Prostate gland (tissue), 2 donors: ENCODE measurements at regions not wholly inside any gene's neighbourhood (a gene's known extent, or its start where the extent isn't known, plus 50 kb on each side); places are given as distances from the start of the nearest gene placed in this dataset.

Experiments used
- DNase-seq: peaks from one replicate; pipeline ENCODE4 v3.0.0-alpha.2; 2019; ENCODE audit warnings: low spot score
- H3K27ac ChIP-seq, 2 donors: fragments of 200-600 bp; sonication (generic); 2 replicates each; pipeline ENCODE4 v1.5.1; 2017 to 2019
- H3K27me3 ChIP-seq: fragments of 200-600 bp; sonication (generic); replicated peaks from 2 replicates; pipeline ENCODE4 v1.5.1; 2019; ENCODE audit not compliant: insufficient read depth
- H3K36me3 ChIP-seq, 2 donors: fragments of 200-600 bp; sonication (generic); 1 replicate in 1 of 2; 2 replicates in 1 of 2; pipeline versions ENCODE4 v1.5.1 to v1.8.1; 2017 to 2019
- H3K4me1 ChIP-seq: fragments of 200-600 bp; sonication (generic); replicated peaks from 2 replicates; pipeline ENCODE4 v1.5.1; 2019
- H3K4me3 ChIP-seq, 2 donors: fragments of 200-600 bp; sonication (generic); 2 replicates each; pipeline ENCODE4 v1.5.1; 2017 to 2019
- H3K9me3 ChIP-seq: fragments of 200-600 bp; sonication (generic); 2 replicates; pipeline ENCODE4 v1.5.1; 2017
- CTCF ChIP-seq, 4 experiments: fragments of 200-600 bp in 2 of 4; fragments of 450-650 bp in 2 of 4; sonication (generic) in 2 of 4; IDR thresholded peaks; 1 replicate in 3 of 4; 2 replicates in 1 of 4; pipeline ENCODE4 v1.5.1; 2016 to 2019; ENCODE audit warnings: antibody characterized with exemption in 4 of 4, mild to moderate bottlenecking in 2 of 4, moderate library complexity in 2 of 4
- POLR2A ChIP-seq: fragments of 450-650 bp; IDR thresholded peaks from one replicate; pipeline ENCODE4 v1.6.1; 2016; ENCODE audit warnings: antibody characterized with exemption, mild to moderate bottlenecking
- POLR2AphosphoS5 ChIP-seq: sonication (generic); formaldehyde crosslinking; IDR thresholded peaks from one replicate; pipeline ENCODE4 v1.6.1; 2017; ENCODE audit warnings: antibody characterized with exemption
- WGBS: methylation state at CpG from one replicate; pipeline ENCODE4 v1.1.5; 2018; 5-methylcytosine and 5-hydroxymethylcytosine counted together
- intact Hi-C: fragments of 100-400 bp; cut with DNase I; formaldehyde crosslinking; loops from one replicate; pipeline ENCODE4 v1.14.2; 2022

GRCh38 chr4:133484287-133484686 lies 335.2 kb downstream of the PCDH10 start:
- Histone ChIP-seq H3K4me3 (no peak overlapping the region), H3K27ac (no peak overlapping the region), H3K27me3 (no peaks in the 10 kb centered on the region), H3K36me3 (no peaks in the 10 kb centered on the region), H3K9me3 (no peaks in the 10 kb centered on the region), H3K4me1 (no peaks in the 10 kb centered on the region)
- TF ChIP-seq CTCF (IDR thresholded peaks at IDR 0.05) (no peak), POLR2AphosphoS5 (no peak), POLR2A (no peak)
- WGBS: 8% methylated on average over 2 of the region's 2 CpGs
- no peak for DNase-seq
- intact Hi-C loops: loop anchor here (10.0 kb wide), 1 partner anchor 339 kb away; the partner anchor contains the start of gene PCDH10

DNA sequence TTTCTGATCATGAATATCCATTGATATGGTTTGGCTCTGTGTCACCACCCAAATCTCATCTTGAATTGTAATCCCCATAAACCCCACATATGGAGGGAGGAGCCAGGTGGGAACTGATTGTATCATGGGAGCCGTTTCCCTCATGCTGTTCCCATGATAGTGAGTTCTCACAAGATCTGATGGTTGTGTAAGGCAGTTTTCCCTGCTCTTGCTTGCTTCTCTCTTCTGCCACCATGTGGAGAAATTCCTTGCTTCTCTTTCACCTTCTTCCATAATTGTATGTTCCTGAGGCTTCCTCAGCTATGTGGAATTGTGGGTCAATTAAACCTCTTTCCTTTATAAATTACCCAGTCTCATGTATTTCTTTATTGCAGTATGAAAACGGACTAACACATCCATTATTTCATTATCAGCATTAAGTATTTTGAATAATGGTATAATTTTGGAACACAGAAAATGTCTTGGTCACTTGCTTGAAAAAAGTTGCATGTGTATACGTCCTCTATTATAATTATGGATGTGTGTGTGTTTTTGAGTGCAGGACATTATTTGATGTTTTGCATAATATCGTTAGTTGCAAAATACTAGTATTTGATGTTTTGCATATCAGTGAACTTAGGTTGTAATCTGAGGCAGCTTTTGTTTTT lies 334.6 kb downstream of the PCDH10 start:
- no peak overlapping the region for H3K27ac ChIP-seq
- no peaks in the 10 kb centered on the region for H3K4me1 ChIP-seq
- no peaks in the 10 kb centered on the region for H3K27me3 ChIP-seq
- no peaks in the 10 kb centered on the region for H3K9me3 ChIP-seq
- DNase-seq: no peak
- H3K4me3 ChIP-seq: no peak overlapping the region
- no peaks in the 10 kb centered on the region for H3K36me3 ChIP-seq
- intact Hi-C loops: loop anchor here (10.0 kb wide), 1 partner anchor 339 kb away; the partner anchor contains the start of gene PCDH10
- 64% methylated on average over 4 of the region's 4 CpGs for WGBS
- TF ChIP-seq POLR2A (no peak), POLR2AphosphoS5 (no peak), CTCF (IDR thresholded peaks at IDR 0.05) (no peak)

DNA sequence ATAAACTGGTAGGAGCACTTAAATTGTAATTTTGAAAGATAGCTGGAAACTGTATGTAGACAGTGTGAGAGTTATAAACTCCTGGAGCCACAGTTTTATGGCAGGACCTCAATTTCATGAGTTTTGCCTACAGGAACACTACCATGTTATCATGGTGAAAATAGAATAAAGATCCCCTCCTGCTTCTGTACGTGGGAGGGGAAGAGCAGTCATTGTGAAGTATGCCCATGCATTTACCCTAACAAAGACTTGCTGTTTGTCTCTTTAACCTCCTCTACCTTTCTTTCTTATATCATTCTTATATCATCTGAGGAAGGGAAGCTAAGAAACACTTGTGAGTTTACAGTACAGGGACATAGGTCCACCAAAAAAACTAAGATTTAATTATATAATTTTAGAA lies 327.0 kb downstream of the PCDH10 start:
- intact Hi-C loops: no loop called here
- TF ChIP-seq POLR2AphosphoS5 (no peak), CTCF (IDR thresholded peaks at IDR 0.05) (no peak), POLR2A (no peak)
- H3K36me3 ChIP-seq: no peaks in the 10 kb centered on the region
- H3K27ac ChIP-seq: no peak overlapping the region
- DNase-seq: no peak
- no peaks in the 10 kb centered on the region for H3K27me3 ChIP-seq
- H3K9me3 ChIP-seq: no peaks in the 10 kb centered on the region
- H3K4me1 ChIP-seq: no peaks in the 10 kb centered on the region
- 55% methylated on average over 1 of the region's 1 CpG for WGBS
- H3K4me3 ChIP-seq: no peak overlapping the region

DNA sequence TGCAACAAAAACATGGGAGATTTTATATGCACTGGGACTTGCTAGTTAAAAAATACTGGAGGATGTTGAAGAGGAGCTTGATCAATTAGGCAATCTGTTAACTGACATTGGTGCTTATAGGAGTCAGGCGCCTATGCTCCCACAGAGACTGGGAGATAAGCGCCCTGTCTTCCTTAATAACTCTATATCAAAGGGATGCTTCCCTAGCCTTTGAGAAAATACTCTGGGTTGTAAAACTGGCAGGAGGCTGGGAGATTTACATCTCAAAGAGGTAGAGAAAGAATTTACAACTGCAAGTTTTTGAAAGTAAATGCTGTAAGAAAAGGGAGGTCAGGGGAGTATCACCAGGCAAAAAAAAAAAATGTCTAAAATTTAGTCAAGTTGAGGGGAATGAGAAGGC lies 325.4 kb downstream of the PCDH10 start:
- Histone ChIP-seq H3K36me3 (no peaks in the 10 kb centered on the region), H3K9me3 (no peaks in the 10 kb centered on the region), H3K27me3 (no peaks in the 10 kb centered on the region), H3K27ac (no peak overlapping the region), H3K4me3 (no peak overlapping the region), H3K4me1 (no peaks in the 10 kb centered on the region)
- DNase-seq: no peak
- intact Hi-C loops: no loop called here
- TF ChIP-seq CTCF (IDR thresholded peaks at IDR 0.05) (no peak), POLR2AphosphoS5 (no peak), POLR2A (no peak)
- 55% methylated on average over 2 of the region's 2 CpGs for WGBS

GRCh38 chr4:133472244-133472643 lies 323.1 kb downstream of the PCDH10 start:
- Histone ChIP-seq H3K4me3 (no peak overlapping the region), H3K36me3 (no peaks in the 10 kb centered on the region), H3K4me1 (no peaks in the 10 kb centered on the region), H3K9me3 (no peaks in the 10 kb centered on the region), H3K27ac (no peak overlapping the region), H3K27me3 (no peaks in the 10 kb centered on the region)
- no peak for TF ChIP-seq POLR2A
- TF ChIP-seq POLR2AphosphoS5: no peak
- TF ChIP-seq CTCF (IDR thresholded peaks at IDR 0.05): no peak
- intact Hi-C loops: no loop called here
- WGBS: 73% methylated on average over 1 of the region's 1 CpG
- DNase-seq: no peak
